ENCODE measurements at regions not wholly inside any gene's neighbourhood (a gene's known extent, or its start where the extent isn't known, plus 50 kb on each side); places are given as distances from the start of the nearest gene placed in this dataset.
"Not testable (repeated sequence)": the region's sequence is repeated elsewhere in the genome, so short reads cannot be mapped to it uniquely, and the experiment has no call there.

GRCh38 chrX:947262-947661 is 265.2 kb downstream of the CRLF2 start:
- TF ChIP-seq CTCF (IDR thresholded peaks at IDR 0.05); EZH2 (IDR thresholded peaks at IDR 0.05; ENCODE audit: borderline replicate concordance, insufficient read depth, low read depth, low read length, poor library complexity, severe bottlenecking): not testable (repeated sequence)
